HEK293 (cell line): ENCODE measurements at regions not wholly inside any gene's neighbourhood (a gene's known extent, or its start where the extent isn't known, plus 50 kb on each side); places are given as distances from the start of the nearest gene placed in this dataset.

Source experiments
- CTCF ChIA-PET: fragments of 350-600 bp; formaldehyde crosslinking; extraction: SDS; loops from one replicate; lab custom pipeline; 2021; ENCODE audit warnings: antibody characterized with exemption; lab: Yijun Ruan, JAX
- POLR2A ChIA-PET: fragments of 300-600 bp; formaldehyde crosslinking; extraction: SDS; loops from one replicate; lab custom pipeline; 2020; ENCODE audit warnings: antibody characterized with exemption, inconsistent platforms; lab: Yijun Ruan, JAX
- H3K27ac ChIP-seq: fragments of 200-500 bp; sonication (Bioruptor generic); 2 replicates; pipeline ENCODE4 v1.5.1; 2014; ENCODE audit warnings: low read depth, low read length, control low read depth, inconsistent platforms; ENCODE audit errors: extremely low read depth
- H3K36me3 ChIP-seq, 2 experiments: fragments of 200-500 bp in 1 of 2; sonication (Bioruptor generic) in 1 of 2; 1 replicate in 1 of 2; 2 replicates in 1 of 2; pipeline ENCODE4 v1.5.1; 2014 to 2017; ENCODE audit warnings: inconsistent platforms in 2 of 2, low read length in 2 of 2; ENCODE audit not compliant: control insufficient read depth in 2 of 2, insufficient read depth in 1 of 2
- H3K4me1 ChIP-seq: fragments of 200-500 bp; sonication (Bioruptor generic); 2 replicates; pipeline ENCODE4 v1.5.1; 2014; ENCODE audit warnings: mild to moderate bottlenecking, low read length, inconsistent platforms; ENCODE audit not compliant: control insufficient read depth, insufficient read depth
- H3K4me3 ChIP-seq: 2 replicates; pipeline ENCODE4 v1.5.1; 2011; ENCODE audit warnings: low read depth, mild to moderate bottlenecking, control low read depth, low read length, moderate library complexity
- H3K9me3 ChIP-seq: fragments of 200-500 bp; sonication (Bioruptor generic); 2 replicates; pipeline ENCODE4 v1.5.1; 2014; ENCODE audit warnings: low read depth, low read length, inconsistent platforms; ENCODE audit not compliant: control insufficient read depth, insufficient read depth
- GFI1B ChIP-seq: fragments of 450-650 bp; formaldehyde crosslinking; IDR thresholded peaks from 2 replicates; pipeline ENCODE4 v1.5.1; 2016; ENCODE audit warnings: missing biosample characterization, missing genetic modification characterization
- GLIS1 ChIP-seq: fragments of 450-650 bp; formaldehyde crosslinking; IDR thresholded peaks from 2 replicates; pipeline ENCODE4 v1.5.1; 2016; ENCODE audit warnings: missing biosample characterization, missing genetic modification characterization
- GLIS2 ChIP-seq: fragments of 450-650 bp; formaldehyde crosslinking; IDR thresholded peaks from 2 replicates; pipeline ENCODE4 v1.5.1; 2016; ENCODE audit warnings: missing biosample characterization, missing genetic modification characterization
- OVOL3 ChIP-seq: fragments of 450-650 bp; formaldehyde crosslinking; IDR thresholded peaks from 2 replicates; pipeline ENCODE4 v1.5.1; 2016; ENCODE audit warnings: missing biosample characterization, missing genetic modification characterization
- TRIM28 ChIP-seq: IDR thresholded peaks from 2 replicates; pipeline ENCODE4 v1.6.1; 2011; ENCODE audit warnings: low read length, control low read depth, borderline replicate concordance
- ZBTB17 ChIP-seq: fragments of 450-650 bp; formaldehyde crosslinking; IDR thresholded peaks from 2 replicates; pipeline ENCODE4 v1.5.1; 2016; ENCODE audit warnings: missing biosample characterization, missing genetic modification characterization
- ZBTB20 ChIP-seq: fragments of 450-650 bp; formaldehyde crosslinking; IDR thresholded peaks from 2 replicates; pipeline ENCODE4 v1.5.1; 2016; ENCODE audit warnings: missing biosample characterization, missing genetic modification characterization
- ZBTB44 ChIP-seq: fragments of 450-650 bp; IDR thresholded peaks from 2 replicates; pipeline ENCODE4 v1.5.1; 2018; ENCODE audit warnings: missing biosample characterization, mild to moderate bottlenecking, missing genetic modification characterization
- ZFHX2 ChIP-seq: fragments of 450-650 bp; formaldehyde crosslinking; conservative IDR thresholded peaks from 2 replicates; pipeline ENCODE4 v1.5.1; 2016; ENCODE audit warnings: missing biosample characterization, missing genetic modification characterization
- ZFP37 ChIP-seq: fragments of 450-650 bp; formaldehyde crosslinking; IDR thresholded peaks from 2 replicates; pipeline ENCODE4 v1.5.1; 2016; ENCODE audit warnings: missing biosample characterization, missing genetic modification characterization
- ZIC2 ChIP-seq: fragments of 450-650 bp; formaldehyde crosslinking; IDR thresholded peaks from 2 replicates; pipeline ENCODE4 v1.5.1; 2016; ENCODE audit warnings: missing biosample characterization, missing genetic modification characterization
- ZNF132 ChIP-seq: fragments of 450-650 bp; formaldehyde crosslinking; IDR thresholded peaks from 2 replicates; pipeline ENCODE4 v1.5.1; 2017; ENCODE audit warnings: missing biosample characterization, missing genetic modification characterization, borderline replicate concordance
- ZNF155 ChIP-seq: fragments of 450-650 bp; formaldehyde crosslinking; IDR thresholded peaks from 2 replicates; pipeline ENCODE4 v1.5.1; 2016; ENCODE audit warnings: missing biosample characterization, missing genetic modification characterization
- ZNF292 ChIP-seq: fragments of 450-650 bp; formaldehyde crosslinking; IDR thresholded peaks from 2 replicates; pipeline ENCODE4 v1.5.1; 2016; ENCODE audit warnings: low read depth, missing biosample characterization, missing genetic modification characterization, borderline replicate concordance
- ZNF335 ChIP-seq: fragments of 450-650 bp; formaldehyde crosslinking; conservative IDR thresholded peaks from 2 replicates; pipeline ENCODE4 v1.5.1; 2016; ENCODE audit warnings: missing biosample characterization, missing genetic modification characterization
- ZNF341 ChIP-seq: fragments of 450-650 bp; formaldehyde crosslinking; IDR thresholded peaks from 2 replicates; pipeline ENCODE4; 2016; ENCODE audit warnings: low read depth, missing biosample characterization, missing genetic modification characterization
- ZNF362 ChIP-seq: fragments of 450-650 bp; formaldehyde crosslinking; IDR thresholded peaks from 2 replicates; pipeline ENCODE4 v1.5.1; 2016; ENCODE audit warnings: missing biosample characterization, missing genetic modification characterization
- ZNF501 ChIP-seq: fragments of 450-650 bp; formaldehyde crosslinking; IDR thresholded peaks from 2 replicates; pipeline ENCODE4 v1.5.1; 2016; ENCODE audit warnings: missing biosample characterization, missing genetic modification characterization
- ZNF561 ChIP-seq: fragments of 450-650 bp; IDR thresholded peaks from 2 replicates; pipeline ENCODE4 v1.5.1; 2018; ENCODE audit warnings: missing biosample characterization, missing genetic modification characterization, borderline replicate concordance
- ZNF768 ChIP-seq: fragments of 450-650 bp; formaldehyde crosslinking; IDR thresholded peaks from 2 replicates; pipeline ENCODE4 v1.5.1; 2018; ENCODE audit warnings: missing biosample characterization, mild to moderate bottlenecking, missing genetic modification characterization

- TF ChIP-seq OVOL3 (no peak), ZNF362 (no peak)
- TF ChIP-seq, all 188 proteins: peak for 0
These were observed 82.5 kb downstream of the KCTD15 start (continued) for GRCh38 chr19:33878910-33879810.

- Histone ChIP-seq H3K4me1 (peaks cover 11% of the 10 kb centered on the region), H3K4me3 (no peak overlapping the region), H3K36me3 (no peaks in the 10 kb centered on the region; a peak in 1 of 3 replicates)
- TF ChIP-seq ZFHX2 (tag by site-specific recombination) = no peak
- TF ChIP-seq ZIC2 (tag by site-specific recombination) = 0 out of 2 replicates have a peak, but pooled peaks have one; percentile 8
- peak; percentile 17; the same call in 1 of the 2 replicates for TF ChIP-seq GLIS1 (tag by site-specific recombination)
- TF ChIP-seq ZNF335 = peak; percentile 52
- TF ChIP-seq, all 188 proteins: peak for 3
- H3K27ac ChIP-seq = no peak overlapping the region
- ChIA-PET POLR2A (interaction anchor here (0.6 kb wide), 1 partner anchor 58 kb away, joined by 3 read pairs; no protein-coding TSS in a partner anchor), CTCF (no interaction called here)
- H3K9me3 ChIP-seq = no peaks in the 10 kb centered on the region
These were observed 83.3 kb downstream of the KCTD15 start for GRCh38 chr19:33879818-33880575.

- TF ChIP-seq TRIM28 (peak; percentile 77; the same call in 1 of the 2 replicates), ZBTB17 (tag by site-specific recombination) (peak; percentile 97), ZBTB44 (tag by site-specific recombination) (peak; percentile 53; the same call in 1 of the 2 replicates), ZBTB20 (tag by site-specific recombination) (peak; percentile 89), ZNF335 (peak; percentile 59; the same call in 1 of the 2 replicates), ZFHX2 (tag by site-specific recombination) (no peak), ZNF501 (tag by site-specific recombination) (no peak), ZNF341 (tag by site-specific recombination) (peak; percentile 87)
- POLR2A ChIA-PET = interaction anchor here (1.0 kb wide), 1 partner anchor 88 kb away, joined by 3 read pairs; no protein-coding TSS in a partner anchor
- Histone ChIP-seq H3K27ac (peak overlapping the region; percentile 57; the same call in 1 of the 2 replicates), H3K4me3 (no peak overlapping the region), H3K4me1 (peaks cover 11% of the 10 kb centered on the region), H3K36me3 (no peaks in the 10 kb centered on the region; a peak in 1 of 3 replicates), H3K9me3 (no peaks in the 10 kb centered on the region)
- CTCF ChIA-PET = interaction anchor here (0.6 to 2.9 kb wide), 6 partner anchors 9 to 452 kb away, joined by 3 to 14 read pairs (median 4); no protein-coding TSS in a partner anchor
These were observed 87.3 kb downstream of the KCTD15 start for GRCh38 chr19:33883859-33884519.

- Histone ChIP-seq H3K4me1 (peaks cover 11% of the 10 kb centered on the region), H3K9me3 (no peaks in the 10 kb centered on the region), H3K4me3 (no peak overlapping the region), H3K36me3 (no peaks in the 10 kb centered on the region), H3K27ac (no peak overlapping the region)
- ChIA-PET CTCF (interaction anchor here (0.6 to 2.9 kb wide), 4 partner anchors 61 to 652 kb away, joined by 3 to 14 read pairs (median 4); no protein-coding TSS in a partner anchor), POLR2A (no interaction called here)
- no peak for TF ChIP-seq ZNF292
- no peak for TF ChIP-seq ZBTB44 (tag by site-specific recombination)
- TF ChIP-seq ZNF768 (tag by site-specific recombination) = no peak
- TF ChIP-seq ZNF132 (tag by site-specific recombination) = no peak
- no peak for TF ChIP-seq GFI1B (tag by site-specific recombination)
- no peak for TF ChIP-seq ZFP37 (tag by site-specific recombination)
- no peak for TF ChIP-seq GLIS2 (tag by site-specific recombination)
- TF ChIP-seq ZNF155 = no peak
- TF ChIP-seq ZNF561 (tag by site-specific recombination) = no peak
These were observed 88.6 kb downstream of the KCTD15 start for GRCh38 chr19:33885236-33885635.
